ENCODE measurements at regions not wholly inside any gene's neighbourhood (a gene's known extent, or its start where the extent isn't known, plus 50 kb on each side); places are given as distances from the start of the nearest gene placed in this dataset.

DNA sequence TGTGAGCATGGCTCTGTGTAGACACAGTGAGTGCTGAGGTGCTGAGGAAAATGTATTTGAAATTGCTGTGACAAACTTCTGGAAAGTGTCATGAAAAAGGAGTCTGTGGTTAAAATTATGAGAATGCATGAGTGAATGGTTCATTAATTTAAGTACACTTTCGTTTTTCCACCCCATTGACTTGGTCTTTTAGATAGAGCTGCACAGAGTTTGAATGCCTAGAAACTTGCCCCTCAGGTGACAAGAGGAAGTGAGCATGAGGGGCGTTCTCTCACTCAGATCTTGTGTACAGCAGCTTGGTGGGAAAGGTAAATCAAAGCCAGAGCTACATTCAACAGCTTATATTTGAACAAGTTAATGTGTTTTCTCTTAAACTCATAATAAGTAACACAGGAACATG lies 296.8 kb downstream of the WDR72 start:
- DNase-seq = no peak

- no peak for DNase-seq
Measured at GRCh38 chr15:53461677-53462076, 297.8 kb downstream of the WDR72 start.

GRCh38 chr15:53458736-53459135 lies 300.7 kb downstream of the WDR72 start:
- DNase-seq = no peak

DNA sequence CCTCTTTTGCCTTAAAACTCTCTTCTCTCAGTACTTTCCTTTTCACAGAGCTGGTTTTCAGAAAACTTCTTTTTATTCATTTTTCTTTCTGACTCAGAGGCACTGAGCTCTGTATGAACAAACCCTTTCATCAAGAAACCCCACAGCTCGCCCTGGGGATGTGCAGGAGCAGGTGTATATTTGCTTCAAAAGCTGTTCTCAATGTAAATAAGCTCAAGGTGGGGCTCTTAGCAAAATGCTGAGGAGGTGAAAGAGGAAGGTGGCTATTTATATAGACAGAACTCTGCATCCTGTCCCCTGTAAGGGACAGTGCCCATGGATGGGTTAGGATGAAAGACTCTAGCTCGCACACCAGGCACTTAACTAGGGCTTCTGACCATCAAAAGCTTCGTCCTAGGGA lies 302.0 kb downstream of the WDR72 start:
- DNase-seq = no peak

DNA sequence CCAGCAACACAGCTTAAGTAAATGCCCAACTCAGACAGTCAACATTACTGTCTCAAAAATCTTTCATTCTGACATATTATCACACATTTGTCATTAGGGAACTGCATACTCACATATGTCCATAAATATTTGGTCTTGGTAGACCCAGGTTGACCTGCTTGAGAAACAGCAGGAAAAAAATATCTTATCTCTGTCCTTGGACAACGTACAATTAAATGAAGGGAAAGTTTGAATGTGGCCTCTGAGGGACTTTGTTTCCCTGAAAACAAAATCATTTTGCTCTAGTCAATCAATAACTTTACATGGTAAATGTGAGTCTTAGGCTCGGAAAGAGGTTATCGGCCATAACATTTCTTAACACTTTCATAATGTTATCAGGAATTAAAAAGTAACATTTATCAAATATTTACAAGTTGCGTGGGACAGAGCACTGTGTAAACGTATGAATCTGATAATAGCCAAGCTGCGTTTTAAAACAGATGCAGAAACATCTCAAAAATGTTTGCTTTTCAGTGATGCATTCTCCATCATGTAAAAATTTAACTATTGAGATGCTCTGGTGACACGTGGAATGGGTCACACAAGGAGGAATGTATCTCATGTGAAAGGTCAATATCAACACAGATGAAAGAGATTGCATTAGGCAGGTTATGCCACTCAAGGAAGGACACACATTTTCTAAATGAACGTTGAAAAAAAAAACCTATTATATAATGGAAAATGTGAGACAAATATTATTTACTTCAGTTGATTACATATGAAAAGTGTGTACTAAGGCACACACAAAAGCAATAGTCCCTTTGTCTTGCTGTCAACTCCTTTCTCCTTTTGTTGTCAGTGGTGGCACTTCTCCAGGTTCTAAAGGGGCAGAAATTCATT lies 304.4 kb downstream of the WDR72 start:
- no peak for DNase-seq

- DNase-seq = no peak
Measured at GRCh38 chr15:53454535-53454842, 305.0 kb downstream of the WDR72 start.

DNA sequence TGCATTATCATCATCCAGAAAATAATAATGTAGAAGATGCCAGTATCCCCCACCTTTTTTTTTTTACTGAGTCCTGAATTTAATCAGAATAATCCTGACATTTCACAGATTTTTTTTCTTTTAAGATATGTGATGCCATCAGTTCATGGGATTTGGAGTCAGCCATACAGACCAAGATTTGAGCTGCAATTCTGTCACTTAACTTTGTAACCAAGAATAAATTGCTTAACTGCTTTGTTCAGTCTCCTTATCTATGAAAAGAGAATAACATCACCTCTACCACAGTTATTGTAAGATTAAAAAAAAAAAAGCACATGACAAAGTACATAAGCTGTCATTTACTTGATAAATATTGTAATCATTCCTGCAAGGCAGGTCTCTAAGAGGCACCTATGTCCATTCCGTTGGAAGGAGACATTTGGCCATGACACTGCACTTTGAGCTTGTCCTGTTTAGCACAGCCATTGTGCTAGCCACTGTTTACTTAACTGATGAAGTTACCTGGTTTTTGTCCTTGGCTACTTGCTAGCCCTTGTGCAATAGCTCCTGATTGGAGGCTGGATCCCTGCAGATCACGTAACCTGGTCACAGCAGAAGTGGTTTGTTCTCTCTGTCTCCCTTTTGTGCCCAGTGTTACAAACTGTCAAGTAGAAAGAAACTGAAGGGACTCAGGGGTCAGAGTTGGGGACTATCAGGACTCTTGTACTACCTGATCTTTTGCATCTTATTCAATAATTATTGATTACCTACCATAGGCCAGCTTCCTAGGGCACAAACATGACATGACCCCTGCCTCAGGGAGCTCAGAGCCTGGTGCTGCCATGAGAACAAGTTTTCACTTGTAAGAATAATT lies 306.0 kb downstream of the WDR72 start:
- no peak for DNase-seq

DNA sequence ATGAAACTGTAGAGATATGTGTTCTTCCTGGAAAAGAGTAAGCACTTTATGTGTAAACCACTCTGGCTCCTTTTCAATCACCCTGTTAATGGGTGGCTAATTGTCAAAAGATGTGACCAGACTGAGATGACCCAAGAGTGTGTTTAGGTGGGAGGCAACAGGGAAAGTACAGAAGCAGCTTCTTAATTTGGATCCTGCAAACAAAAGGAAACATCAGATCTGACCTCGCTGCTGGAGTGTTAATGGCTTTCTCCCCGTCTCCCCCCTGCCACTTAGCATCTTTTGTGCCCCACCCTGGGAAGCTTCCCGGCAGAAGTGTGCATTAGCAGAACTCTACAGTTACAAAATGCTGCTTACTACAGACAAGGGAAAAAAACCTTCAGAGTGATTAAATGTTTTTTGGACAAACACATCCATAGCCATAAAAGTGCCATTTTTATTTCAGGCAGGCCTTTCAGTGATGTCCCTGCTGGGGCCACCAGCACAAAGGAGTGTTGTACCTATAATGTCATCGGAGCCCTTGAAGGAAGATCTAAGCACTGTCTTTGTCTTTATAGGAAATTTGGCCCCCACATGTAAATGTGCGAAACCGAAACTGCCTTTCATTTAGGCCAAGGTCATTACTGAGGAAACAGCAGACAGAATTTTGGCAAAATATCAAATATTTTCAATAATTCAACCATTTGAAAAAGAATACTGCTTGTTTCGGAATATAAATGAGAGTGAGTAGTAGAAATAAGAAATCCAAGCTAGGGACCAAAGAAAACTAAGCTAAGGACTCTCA lies 311.0 kb downstream of the WDR72 start:
- DNase-seq = no peak

- no peak for DNase-seq
Measured at GRCh38 chr15:53447742-53448141, 311.7 kb downstream of the WDR72 start.

DNA sequence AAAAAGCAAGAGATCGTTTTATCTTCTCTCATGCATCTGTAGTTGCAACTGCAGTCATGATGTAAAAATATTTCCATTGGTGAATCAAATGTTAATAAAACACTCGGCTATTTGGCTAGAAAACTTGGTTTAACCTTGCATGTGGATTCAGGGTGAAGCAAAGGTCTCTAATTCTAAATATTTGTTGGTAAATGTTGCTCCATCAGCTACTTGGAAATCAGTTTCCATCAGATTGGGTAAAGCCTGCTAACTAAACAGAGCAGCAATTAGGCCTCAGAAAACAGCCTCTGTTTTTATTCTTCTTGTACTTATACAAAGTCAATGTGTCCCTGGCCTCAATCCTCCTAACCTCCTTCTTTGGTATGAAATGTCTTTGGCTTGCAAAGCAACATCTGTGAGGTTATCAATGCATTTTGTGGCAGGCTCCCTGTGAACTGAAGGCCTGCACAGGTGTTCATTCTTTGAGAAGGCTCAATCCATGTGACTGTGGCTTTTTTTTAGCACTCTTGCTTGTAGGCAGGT lies 312.3 kb downstream of the WDR72 start:
- DNase-seq = no peak

DNA sequence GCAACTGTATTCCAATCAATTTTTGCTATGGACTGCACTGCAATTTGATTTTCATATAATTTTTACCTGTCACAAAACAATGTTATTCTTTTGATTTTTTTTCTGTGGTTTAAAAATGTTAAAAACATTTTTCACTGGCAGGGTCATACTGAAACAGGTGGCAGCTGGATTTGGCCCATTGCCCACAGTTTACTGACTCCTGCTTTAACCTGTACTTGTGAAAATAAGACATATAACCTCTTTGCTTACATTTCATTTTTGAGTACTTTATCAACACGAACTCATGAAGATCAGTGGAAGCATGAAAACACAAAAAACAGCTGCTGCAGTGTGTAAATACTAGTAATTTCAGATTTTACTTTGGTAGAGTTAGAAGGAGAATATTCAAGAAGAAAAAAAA lies 313.1 kb downstream of the WDR72 start:
- no peak for DNase-seq

DNA sequence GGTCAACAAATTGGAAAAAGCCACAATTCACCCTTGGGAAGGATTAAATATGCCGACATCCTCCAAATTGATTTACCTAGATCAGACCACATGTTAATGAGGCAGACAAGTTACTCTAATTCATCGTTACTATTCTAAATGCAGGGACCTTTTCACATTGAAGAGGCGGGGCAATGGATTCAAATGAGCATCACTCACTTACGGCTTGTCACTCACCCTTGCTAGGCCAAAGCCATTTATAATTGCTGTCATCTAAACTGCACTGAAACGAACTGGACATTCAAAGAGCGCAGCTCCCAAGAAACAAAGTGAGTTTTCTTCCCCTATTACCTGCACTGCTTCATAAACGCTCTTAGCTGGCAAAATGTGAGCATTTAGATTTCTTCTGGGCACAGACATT lies 313.9 kb downstream of the WDR72 start:
- no peak for DNase-seq

DNA sequence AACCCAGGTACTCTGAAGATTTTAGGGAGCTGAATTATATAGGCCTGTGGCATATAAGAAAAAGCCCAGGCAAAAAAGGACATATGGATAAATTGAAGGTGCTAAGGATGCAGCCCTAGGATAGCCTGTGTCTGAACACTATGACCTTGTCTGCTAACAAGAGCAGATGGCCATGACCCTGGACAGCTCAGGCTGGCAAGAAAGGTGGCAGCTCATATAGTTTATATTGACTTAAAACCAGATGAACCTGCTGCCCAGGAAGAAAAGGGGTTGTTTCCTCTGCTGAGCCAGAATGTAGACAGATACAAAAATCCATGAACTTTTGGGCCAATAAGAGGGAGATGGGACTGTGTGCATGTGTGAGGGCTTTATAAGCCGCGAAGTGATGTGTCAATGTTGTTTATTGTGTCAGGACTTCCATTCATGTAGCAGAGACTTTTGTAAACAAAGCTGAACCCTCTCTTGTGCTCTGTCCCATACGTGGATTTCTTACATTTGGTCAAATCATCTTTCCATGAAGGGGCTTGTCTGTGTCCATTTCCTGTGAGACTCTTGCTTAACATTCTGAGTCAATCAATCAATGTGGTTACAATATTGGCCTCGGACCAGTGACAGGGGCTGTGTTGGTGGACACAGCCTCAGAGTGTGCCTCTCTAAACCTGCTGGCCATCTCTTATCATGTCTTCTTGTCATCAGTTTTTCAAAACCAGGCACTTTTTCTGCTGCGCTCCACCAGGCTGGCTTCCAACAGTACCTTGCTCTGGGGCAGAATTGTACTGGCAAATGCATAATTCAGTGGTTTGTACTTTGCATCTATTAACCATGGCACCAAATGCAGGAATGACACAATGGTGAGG lies 321.2 kb downstream of the WDR72 start:
- no peak for DNase-seq

DNA sequence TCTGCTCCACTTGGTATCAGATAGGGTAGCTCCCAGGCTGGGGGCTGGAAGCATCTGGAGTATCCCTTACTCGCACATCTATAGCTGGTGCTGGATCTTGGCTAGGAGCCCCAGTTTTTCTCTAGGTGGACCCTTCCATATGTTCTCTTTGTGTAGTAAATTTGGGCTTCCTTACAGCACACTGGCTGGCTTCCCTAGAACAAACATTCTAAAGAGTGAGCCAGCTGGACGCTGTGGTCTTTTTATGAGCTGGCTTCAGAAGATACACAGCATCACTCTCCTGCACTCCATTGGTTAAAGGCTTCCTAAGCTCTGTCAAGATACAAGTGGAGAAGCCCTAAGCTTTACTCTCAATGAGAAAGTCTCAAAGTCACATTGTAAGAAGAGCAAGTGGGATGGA lies 322.1 kb downstream of the WDR72 start:
- no peak for DNase-seq

DNA sequence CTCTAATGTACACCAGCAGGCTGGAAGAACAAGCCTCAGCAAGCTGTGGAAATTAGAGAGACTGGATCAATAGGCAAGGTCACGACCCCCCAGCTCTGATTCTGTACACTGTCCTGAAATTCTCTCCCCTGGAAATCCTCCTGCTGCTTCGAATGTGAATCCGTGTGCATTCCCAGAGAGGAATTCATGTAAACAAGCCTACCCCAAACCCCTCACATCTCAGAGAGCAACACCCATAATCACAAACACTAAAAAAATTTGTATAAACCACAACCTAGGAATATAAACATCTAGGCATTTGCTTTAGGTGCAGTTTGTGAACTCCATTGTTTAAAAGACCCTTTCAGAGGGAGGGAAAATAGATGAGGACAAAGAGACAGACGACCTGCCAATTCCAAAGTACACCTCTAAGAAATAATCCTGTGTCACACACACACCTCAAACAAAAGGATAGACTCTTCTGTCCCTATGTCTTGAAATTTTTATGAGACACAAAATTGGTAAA lies 325.2 kb downstream of the WDR72 start:
- DNase-seq = no peak

DNA sequence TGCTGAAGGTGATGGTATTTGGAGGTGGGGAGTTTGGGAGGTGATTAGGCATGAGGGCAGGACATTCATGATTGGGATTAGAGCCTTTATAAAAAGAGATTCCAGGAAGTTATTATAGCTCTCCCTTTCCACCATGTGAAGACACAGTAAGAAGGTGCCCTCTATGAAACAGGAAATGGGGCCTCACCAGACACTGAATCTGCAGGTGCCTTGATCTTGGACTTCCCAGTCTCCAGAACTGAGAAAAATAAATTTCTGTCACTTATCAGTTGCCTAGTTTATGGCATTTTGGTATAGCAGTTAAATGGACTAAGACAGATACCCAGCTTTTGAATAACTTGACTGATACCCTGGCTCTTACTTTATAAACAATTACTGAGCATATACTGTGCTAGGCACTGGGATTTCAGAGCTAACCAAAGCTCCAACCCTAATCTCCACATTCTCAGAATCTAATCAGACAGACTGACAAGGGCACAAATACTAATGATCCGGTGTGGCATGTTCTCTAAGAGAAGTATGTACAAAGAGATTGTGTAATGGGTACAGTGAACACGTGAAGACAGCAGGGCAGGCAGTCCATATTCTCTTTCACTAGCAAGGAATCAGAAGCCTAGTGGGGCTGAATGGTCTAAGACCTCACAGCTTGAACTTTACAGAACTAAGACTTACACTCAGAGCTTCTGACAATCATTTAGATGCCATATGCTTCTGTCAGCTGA lies 343.1 kb downstream of the WDR72 start:
- no peak for DNase-seq

DNA sequence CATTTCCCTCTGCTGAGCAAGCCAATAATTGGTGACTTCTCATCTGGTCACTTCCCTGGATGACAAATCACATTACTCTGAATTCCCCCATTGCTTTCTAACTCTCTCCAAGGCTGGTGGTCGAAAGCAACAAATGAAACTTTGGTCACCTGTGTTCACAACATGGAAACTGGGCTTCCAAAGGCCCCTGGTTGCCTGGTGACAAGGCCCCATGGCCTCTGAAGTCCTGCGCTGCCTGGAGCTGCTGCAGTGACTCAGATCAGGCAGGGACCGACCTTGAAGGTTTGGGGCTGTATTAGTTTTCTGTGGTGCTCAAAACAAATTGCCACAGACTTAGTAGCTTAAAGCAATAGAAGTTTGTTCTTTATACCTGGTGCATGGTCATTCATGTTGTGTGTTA lies 345.3 kb downstream of the WDR72 start:
- no peak for DNase-seq

DNA sequence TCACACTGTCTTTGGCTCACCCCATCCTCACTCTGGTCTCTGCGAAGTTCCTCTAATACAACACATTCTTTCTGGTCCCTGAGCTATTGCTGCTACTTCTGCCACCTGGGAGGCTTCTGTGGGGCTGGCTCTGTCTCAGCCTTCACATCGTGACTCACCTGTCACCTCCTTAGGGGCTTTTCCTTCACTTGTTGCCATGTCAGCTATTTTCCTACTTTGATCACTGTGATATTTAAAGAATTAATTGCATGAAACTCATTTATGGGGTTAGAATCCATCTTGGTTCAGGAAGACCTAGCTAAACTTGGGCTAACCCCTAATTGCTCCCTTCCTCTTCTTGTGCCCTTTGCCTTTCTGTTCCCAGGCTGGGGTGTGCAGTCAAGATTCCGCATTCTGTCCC lies 346.9 kb downstream of the WDR72 start:
- no peak for DNase-seq

DNA sequence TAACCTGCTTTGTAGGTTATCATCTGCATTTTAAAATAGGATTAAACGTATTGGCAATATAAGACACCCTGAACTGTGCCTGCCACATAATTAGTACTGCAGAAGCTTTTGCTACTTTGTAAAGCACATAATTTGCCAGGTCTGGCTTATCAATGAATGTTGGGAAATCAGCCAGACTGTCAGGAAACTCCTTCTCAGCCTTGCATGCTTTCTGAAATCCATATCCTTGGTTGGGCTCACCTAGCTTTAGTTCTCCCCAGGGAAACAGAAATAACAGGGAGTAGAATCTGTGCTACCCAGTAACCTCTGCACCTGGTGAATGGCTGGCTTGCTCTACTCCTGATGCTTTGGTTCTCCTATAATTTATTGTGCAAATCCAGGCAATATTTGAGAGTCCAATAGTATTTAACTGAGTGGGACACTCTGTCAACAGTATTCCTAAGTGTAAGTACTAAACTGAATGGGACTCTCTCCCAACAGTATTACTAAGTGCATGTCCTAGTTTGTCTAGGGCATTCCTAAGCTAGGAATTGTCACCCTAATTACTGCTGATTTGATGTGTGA lies 354.5 kb downstream of the WDR72 start:
- no peak for DNase-seq

GRCh38 chr15:53401503-53401902 lies 358.0 kb downstream of the WDR72 start:
- no peak for DNase-seq

Measured in nucleus accumbens (tissue), 56 donors.